GM13976 (cell line): ENCODE measurements at regions not wholly inside any gene's neighbourhood (a gene's known extent, or its start where the extent isn't known, plus 50 kb on each side); places are given as distances from the start of the nearest gene placed in this dataset.

Experiments used
- DNase-seq: peaks from one replicate; pipeline ENCODE4 v3.0.0; 2012; ENCODE audit warnings: low spot score
- in situ Hi-C: fragments of 300-500 bp; cut with MboI; formaldehyde crosslinking; loops from one replicate; pipeline ENCODE4 v1.12.0; 2022; ENCODE audit warnings: low sequenced_read_pairs, mixed read lengths, inconsistent platforms; ENCODE audit not compliant: unreplicated experiment
- TF ChIP-seq, protein P1 (sequence below): IDR thresholded peaks from 2 replicates; pipeline ENCODE4 v1.5.1; 2012; ENCODE audit warnings: borderline replicate concordance, mild to moderate bottlenecking; ENCODE audit not compliant: insufficient read depth; ENCODE audit errors: extremely low read depth, missing control alignments, control extremely low read depth

DNA sequence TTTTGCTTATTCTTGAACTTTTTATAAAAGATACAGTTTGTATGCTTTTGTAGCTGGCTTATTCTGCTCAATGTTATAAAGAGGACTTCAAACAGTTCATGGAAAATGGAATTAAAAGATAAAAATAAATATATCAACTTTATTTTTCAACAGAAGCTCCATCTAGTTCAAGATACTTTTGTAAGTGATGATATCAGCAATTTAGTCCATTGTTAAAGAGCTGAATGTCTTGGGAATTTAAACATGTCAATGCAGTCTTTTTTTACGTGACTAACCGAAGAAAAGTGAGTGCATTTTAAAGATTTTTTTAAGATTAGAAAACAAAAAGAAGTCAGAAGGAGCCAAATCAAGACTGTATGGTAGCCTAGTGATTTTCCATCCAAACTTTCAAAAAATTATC is 85.4 kb upstream of the CHST9 start:
- TF ChIP-seq, protein P1, sequence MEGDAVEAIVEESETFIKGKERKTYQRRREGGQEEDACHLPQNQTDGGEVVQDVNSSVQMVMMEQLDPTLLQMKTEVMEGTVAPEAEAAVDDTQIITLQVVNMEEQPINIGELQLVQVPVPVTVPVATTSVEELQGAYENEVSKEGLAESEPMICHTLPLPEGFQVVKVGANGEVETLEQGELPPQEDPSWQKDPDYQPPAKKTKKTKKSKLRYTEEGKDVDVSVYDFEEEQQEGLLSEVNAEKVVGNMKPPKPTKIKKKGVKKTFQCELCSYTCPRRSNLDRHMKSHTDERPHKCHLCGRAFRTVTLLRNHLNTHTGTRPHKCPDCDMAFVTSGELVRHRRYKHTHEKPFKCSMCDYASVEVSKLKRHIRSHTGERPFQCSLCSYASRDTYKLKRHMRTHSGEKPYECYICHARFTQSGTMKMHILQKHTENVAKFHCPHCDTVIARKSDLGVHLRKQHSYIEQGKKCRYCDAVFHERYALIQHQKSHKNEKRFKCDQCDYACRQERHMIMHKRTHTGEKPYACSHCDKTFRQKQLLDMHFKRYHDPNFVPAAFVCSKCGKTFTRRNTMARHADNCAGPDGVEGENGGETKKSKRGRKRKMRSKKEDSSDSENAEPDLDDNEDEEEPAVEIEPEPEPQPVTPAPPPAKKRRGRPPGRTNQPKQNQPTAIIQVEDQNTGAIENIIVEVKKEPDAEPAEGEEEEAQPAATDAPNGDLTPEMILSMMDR = no peak
- DNase-seq = no peak
- in situ Hi-C loops = no loop called here

DNA sequence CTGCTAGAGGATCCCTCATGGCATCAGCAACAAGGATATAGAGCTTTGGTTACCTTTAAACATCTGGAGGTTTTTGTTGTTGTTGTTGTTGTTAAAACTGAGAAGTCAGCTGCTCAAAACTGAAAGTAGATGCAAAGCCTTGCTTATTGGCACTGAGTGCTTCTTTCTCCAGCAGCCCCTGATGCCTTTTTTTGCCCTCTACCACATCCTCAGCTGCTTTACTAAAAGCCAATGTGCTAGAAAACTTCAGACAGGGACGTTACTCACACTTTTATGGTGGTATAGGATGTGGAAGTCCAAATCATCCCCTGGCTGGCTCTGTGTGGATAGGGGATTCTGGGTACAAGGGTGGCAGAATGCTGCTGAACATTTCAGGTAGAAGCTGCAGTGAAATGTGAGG is 78.3 kb upstream of the CHST9 start:
- DNase-seq = no peak
- TF ChIP-seq, protein P1 = no peak
- in situ Hi-C loops = no loop called here

DNA sequence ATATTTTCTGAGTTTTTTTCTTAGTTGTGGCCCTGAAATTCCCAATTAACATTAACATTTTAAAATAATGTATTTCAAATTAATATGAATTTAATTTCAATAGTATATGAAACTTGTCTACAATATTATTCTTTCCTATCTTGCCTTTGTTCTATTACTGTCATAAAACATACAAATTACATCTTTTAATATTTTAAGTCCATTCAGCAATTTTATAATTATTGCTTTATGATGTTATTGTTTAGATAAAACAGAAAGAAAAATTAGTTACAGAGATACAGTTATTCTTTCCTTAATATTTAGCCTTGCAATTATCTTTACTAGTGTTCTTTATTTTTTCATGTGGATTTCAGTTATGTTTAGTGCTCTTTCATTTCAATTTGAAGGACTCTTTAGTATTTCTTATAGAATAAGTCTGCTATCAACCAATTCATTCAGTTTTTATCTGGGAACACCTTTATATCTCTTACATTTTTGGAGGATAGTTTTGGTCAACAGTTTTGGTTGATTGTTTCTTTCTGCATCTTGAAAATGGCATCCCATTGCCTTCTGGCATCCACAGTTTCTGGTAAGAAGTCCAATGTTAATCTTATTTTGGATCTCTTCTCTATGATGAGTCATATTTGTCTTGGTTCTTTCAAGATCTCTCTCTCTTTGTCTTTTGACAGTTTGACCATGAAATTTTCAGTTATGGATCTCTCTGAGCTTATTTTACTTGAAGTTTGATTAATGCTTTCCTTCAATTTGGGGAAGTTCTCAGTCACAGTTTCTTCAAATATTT is 76.9 kb upstream of the CHST9 start:
- no peak for DNase-seq
- in situ Hi-C loops = no loop called here
- TF ChIP-seq, protein P1 = no peak

DNA sequence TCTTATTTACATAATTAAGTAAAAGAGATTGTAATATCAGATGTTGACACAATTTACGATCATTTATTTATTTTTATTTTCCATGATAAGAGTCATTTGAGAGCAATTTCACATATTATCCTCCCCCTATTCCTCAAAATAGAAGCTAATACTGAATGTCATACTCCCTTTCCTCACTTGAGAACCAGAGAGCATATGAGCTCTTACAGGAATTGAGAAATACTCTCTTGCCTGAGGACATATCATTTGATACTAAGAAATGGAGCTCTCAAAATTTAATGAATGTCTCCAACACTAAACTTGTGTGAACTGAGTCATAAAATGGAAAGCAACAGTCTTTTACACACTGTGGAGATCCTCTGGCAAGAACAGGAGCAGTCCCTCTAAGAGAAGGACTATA is 68.5 kb upstream of the CHST9 start:
- DNase-seq = no peak
- TF ChIP-seq, protein P1 = no peak
- in situ Hi-C loops = no loop called here

DNA sequence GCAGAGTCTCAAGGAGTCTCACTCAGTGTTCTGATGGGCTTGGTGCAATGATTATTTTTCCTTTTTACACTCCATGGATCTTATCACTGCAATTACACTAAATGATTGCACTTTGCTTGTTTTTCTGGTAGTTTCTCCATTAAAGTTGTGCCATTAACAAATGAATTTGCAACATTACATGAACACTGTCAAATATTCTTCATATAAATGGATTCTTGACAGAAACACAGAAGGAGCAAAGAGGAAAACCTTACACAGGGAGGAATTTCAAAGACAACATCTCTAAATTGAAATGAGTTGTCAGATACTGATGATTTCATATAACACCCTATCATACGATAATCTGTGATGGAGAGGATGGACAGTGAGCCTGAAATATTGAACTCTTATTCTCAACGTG is 65.4 kb upstream of the CHST9 start:
- DNase-seq = no peak
- TF ChIP-seq, protein P1 = no peak
- in situ Hi-C loops = no loop called here

DNA sequence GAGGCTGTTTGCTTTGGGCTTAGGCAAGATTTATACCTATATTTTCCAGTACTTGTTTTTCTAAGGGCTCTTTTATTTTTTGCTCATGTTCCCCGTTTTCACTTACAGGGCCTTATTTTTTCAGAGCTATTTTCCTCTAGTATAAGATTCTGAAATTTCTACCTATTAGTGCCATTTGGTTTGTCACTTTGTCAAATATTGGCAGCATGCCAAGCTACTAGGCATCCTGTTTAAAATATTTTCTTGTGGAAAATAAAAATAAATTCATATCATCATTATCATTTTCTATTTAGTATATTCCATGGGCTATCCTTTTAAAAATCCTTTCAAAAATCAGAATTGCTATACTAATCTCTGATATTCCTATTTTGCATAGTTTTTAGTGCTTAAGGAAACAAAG is 64.8 kb upstream of the CHST9 start:
- in situ Hi-C loops = no loop called here
- TF ChIP-seq, protein P1 = no peak
- DNase-seq = no peak

DNA sequence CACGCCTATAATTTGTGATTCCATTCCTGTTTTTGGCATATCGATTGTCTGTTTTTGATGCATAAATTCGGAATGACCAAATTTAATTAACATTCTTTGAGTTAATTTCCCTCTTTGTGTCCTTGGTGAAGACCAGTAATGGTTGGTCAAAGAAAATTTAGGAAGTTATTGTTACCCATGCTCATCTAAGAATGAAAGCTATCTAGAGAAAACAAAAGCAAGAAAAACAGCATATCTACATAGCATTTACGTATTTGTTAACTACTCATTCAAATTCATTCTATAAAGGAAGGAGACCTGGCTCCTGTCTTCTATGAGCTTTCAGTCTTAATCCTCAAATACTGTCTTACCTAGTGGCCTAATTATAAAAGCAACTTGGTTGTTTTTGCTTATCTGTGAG is 59.2 kb upstream of the CHST9 start:
- in situ Hi-C loops = no loop called here
- DNase-seq = no peak
- TF ChIP-seq, protein P1 = no peak
